ENCODE measurements at regions not wholly inside any gene's neighbourhood (a gene's known extent, or its start where the extent isn't known, plus 50 kb on each side); places are given as distances from the start of the nearest gene placed in this dataset.

- no peak for TF ChIP-seq POLR2A (IDR thresholded peaks at IDR 0.05)
- TF ChIP-seq, protein P1, sequence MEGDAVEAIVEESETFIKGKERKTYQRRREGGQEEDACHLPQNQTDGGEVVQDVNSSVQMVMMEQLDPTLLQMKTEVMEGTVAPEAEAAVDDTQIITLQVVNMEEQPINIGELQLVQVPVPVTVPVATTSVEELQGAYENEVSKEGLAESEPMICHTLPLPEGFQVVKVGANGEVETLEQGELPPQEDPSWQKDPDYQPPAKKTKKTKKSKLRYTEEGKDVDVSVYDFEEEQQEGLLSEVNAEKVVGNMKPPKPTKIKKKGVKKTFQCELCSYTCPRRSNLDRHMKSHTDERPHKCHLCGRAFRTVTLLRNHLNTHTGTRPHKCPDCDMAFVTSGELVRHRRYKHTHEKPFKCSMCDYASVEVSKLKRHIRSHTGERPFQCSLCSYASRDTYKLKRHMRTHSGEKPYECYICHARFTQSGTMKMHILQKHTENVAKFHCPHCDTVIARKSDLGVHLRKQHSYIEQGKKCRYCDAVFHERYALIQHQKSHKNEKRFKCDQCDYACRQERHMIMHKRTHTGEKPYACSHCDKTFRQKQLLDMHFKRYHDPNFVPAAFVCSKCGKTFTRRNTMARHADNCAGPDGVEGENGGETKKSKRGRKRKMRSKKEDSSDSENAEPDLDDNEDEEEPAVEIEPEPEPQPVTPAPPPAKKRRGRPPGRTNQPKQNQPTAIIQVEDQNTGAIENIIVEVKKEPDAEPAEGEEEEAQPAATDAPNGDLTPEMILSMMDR (IDR thresholded peaks at IDR 0.05): no peak
These were observed 87.9 kb downstream of the IL12A start for GRCh38 chr3:160076519-160076918.
